ENCODE measurements at regions not wholly inside any gene's neighbourhood (a gene's known extent, or its start where the extent isn't known, plus 50 kb on each side); places are given as distances from the start of the nearest gene placed in this dataset.
"Not testable (repeated sequence)": the region's sequence is repeated elsewhere in the genome, so short reads cannot be mapped to it uniquely, and the experiment has no call there.

- TF ChIP-seq, protein P1, sequence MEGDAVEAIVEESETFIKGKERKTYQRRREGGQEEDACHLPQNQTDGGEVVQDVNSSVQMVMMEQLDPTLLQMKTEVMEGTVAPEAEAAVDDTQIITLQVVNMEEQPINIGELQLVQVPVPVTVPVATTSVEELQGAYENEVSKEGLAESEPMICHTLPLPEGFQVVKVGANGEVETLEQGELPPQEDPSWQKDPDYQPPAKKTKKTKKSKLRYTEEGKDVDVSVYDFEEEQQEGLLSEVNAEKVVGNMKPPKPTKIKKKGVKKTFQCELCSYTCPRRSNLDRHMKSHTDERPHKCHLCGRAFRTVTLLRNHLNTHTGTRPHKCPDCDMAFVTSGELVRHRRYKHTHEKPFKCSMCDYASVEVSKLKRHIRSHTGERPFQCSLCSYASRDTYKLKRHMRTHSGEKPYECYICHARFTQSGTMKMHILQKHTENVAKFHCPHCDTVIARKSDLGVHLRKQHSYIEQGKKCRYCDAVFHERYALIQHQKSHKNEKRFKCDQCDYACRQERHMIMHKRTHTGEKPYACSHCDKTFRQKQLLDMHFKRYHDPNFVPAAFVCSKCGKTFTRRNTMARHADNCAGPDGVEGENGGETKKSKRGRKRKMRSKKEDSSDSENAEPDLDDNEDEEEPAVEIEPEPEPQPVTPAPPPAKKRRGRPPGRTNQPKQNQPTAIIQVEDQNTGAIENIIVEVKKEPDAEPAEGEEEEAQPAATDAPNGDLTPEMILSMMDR (conservative IDR thresholded peaks at IDR 0.05) = no peak
- H3K27ac ChIP-seq = no peak overlapping the region
Observed at GRCh38 chr1:199020904-199021303, 382.1 kb downstream of the PTPRC start.

GRCh38 chr1:199029401-199029800, 390.6 kb downstream of the PTPRC start:
- no peak overlapping the region for H3K27ac ChIP-seq
- TF ChIP-seq, protein P1 (conservative IDR thresholded peaks at IDR 0.05) = no peak

- no peak overlapping the region for H3K27ac ChIP-seq
- TF ChIP-seq, protein P1 (conservative IDR thresholded peaks at IDR 0.05) = no peak
Observed at GRCh38 chr1:199029855-199030254, 391.0 kb downstream of the PTPRC start.

DNA sequence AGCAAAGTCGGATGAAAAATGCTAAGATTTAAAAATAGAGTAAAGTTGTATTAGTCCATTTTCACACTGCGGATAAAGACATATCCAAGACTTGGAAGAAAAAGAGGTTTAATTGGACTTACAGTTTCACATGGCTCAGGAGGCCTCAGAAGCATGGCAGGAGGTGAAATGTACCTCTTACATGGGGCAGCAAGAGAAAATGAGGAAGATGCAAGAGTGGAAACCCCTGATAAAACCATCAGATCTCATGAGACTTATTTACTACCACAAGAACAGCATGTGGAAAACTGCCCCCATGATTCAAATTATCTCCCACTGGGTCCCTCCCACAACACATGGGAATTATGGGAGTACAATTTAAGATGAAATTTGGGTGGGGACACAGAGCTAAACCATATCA, 391.7 kb downstream of the PTPRC start:
- H3K27ac ChIP-seq = not testable (repeated sequence)

DNA sequence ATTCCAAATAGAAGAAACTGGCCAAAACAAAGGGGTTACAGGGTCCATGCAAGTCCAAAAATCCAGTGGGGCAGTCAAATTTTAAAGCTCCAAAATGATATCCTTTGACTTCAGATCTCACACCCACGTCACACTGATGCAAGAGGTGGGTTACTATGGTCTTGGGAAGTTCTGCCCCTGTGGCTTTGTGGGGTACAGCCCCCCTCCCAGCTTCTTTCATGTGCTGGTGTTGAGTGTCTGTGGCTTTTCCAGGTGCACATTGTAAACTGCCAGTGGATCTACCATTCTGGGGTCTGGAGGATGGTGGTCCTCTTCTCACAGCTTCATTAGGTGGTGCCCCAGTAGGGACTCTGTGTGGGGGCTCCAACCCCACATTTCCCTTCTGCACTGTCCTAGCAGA, 392.3 kb downstream of the PTPRC start:
- H3K27ac ChIP-seq = not testable (repeated sequence)

DNA sequence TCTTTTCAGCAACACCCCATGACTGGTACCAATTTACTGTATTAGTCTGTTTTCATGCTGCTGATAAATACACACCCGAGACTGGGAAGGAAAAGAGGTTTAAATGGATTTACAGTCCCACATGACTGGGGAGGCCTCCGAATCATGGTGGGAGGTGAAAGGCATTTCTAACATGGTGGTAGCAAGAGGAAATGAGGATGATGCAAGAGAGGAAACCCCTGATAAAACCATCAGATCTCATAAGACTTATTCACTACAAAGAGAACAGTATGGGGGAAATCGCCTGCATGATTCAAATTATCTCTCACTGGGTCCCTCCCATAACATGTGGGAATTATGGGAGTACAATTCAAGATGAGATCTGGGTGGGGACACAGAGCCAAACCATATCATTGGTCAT, 393.6 kb downstream of the PTPRC start:
- not testable (repeated sequence) for H3K27ac ChIP-seq

DNA sequence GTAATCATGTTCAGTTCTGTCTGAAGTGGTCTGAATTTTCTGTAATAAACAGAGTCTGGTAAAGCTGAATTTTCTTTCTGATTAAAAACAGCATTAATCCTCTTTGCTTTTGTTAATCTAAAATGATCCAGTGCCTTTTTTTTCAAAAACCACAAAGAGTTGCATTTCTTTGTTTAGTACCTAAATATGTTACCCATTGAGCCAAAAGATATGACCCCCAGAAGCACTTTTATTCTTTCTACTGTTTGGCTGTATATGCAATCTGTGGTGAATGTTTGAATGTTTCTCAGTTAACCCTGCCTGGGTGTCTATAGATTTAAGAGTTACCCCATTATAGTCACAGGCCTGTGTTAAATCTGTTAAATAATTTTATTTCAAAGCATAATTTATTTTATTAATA, 394.8 kb downstream of the PTPRC start:
- TF ChIP-seq, protein P1 (conservative IDR thresholded peaks at IDR 0.05) = no peak
- no peak overlapping the region for H3K27ac ChIP-seq

DNA sequence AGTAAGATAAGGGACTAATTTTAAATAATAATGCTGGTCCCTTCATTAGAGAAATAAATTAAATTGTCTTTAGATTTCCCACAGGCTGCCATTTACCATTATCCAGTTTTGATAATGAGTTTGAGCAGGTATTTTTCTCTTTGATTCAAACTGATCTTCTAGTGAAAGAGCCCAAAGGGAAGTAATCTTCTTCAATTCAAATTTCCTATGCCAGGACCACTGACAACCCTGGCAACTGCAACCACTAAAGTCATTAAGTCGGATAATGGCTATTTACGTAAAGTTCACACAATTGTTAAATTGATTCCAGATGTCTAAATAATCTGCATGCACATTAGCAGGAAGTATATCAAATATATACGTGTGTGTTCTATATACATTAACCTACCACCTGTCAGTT, 399.3 kb downstream of the PTPRC start:
- TF ChIP-seq, protein P1 (conservative IDR thresholded peaks at IDR 0.05) = no peak
- no peak overlapping the region for H3K27ac ChIP-seq

- H3K27ac ChIP-seq = no peak overlapping the region
- TF ChIP-seq, protein P1 (conservative IDR thresholded peaks at IDR 0.05) = no peak
Observed at GRCh38 chr1:199040076-199040905, 401.5 kb downstream of the PTPRC start.

Measured in VCaP (cell line).